Astrocyte (in vitro differentiated cells and primary cell): ENCODE measurements at regions not wholly inside any gene's neighbourhood (a gene's known extent, or its start where the extent isn't known, plus 50 kb on each side); places are given as distances from the start of the nearest gene placed in this dataset.

Experiments used
- CTCF ChIP-seq: IDR thresholded peaks from 2 replicates; pipeline ENCODE4 v1.5.1; 2011; ENCODE audit warnings: low read depth, mild to moderate bottlenecking, inconsistent platforms, low read length, moderate library complexity; ENCODE audit not compliant: insufficient read depth
- EZH2 ChIP-seq: IDR thresholded peaks from 2 replicates; pipeline ENCODE4 v1.6.1; 2012; ENCODE audit warnings: mild to moderate bottlenecking, low read length, inconsistent platforms; ENCODE audit not compliant: insufficient read depth

- no peak for TF ChIP-seq CTCF
- no peak for TF ChIP-seq EZH2
These were observed 542.2 kb upstream of the TBL1XR1 start for GRCh38 chr3:177739461-177739860.
